Pancreas (tissue), 10 donors: ENCODE measurements at regions not wholly inside any gene's neighbourhood (a gene's known extent, or its start where the extent isn't known, plus 50 kb on each side); places are given as distances from the start of the nearest gene placed in this dataset.

Source experiments
- ATAC-seq, 4 donors: fragments of 200-7000 bp; cut with Tn5 transposase; one replicate each; pipeline versions ENCODE4 v1.8.0 to v1.9.1; 2020; ENCODE audit warnings: mild to moderate bottlenecking in 4 of 4, moderate library complexity in 4 of 4
- DNase-seq, 6 donors: peaks; one replicate each; pipeline ENCODE4 v3.0.0-alpha.2; 2020
- FAIRE-seq: peaks from 2 replicates; lab custom pipeline; 2012; peaks lifted over from hg19 to GRCh38; lab: Jason Lieb, UNC
- H3K27ac ChIP-seq, 4 donors: fragments of 200-600 bp; sonication (generic); 1 replicate in 3 of 4; 2 replicates in 1 of 4; pipeline versions ENCODE4 v1.5.0 to v1.8.0; 2020
- H3K27me3 ChIP-seq, 4 donors: fragments of 200-600 bp; one replicate each; pipeline ENCODE4 v1.8.0; 2021
- H3K36me3 ChIP-seq, 3 donors: fragments of 200-600 bp; sonication (generic) in 1 of 3; one replicate each; pipeline versions ENCODE4 v1.5.0 to v1.8.0; 2020 to 2021
- H3K4me1 ChIP-seq, 3 donors: fragments of 200-600 bp; one replicate each; pipeline ENCODE4 v1.8.0; 2021
- H3K4me3 ChIP-seq, 4 donors: fragments of 200-600 bp; sonication (generic) in 2 of 4; one replicate each; pipeline versions ENCODE4 v1.5.0 to v1.8.0; 2020 to 2021
- H3K9me3 ChIP-seq, 4 donors: fragments of 200-600 bp; one replicate each; pipeline ENCODE4 v1.8.0; 2021
- CTCF ChIP-seq, 4 donors: fragments of 200-600 bp; sonication (generic) in 3 of 4; IDR thresholded peaks; one replicate each; pipeline versions ENCODE4 v1.5.0 to v1.8.0; 2021; ENCODE audit warnings: antibody characterized with exemption in 4 of 4
- WGBS, 2 donors: extraction: QIAGEN DNeasy Blood & Tissue Kit; methylation state at CpG; one replicate each; pipeline ENCODE4 v1.1.7; 2013; 5-methylcytosine and 5-hydroxymethylcytosine counted together
- intact Hi-C, 3 donors: fragments of 100-400 bp; cut with DNase I; formaldehyde crosslinking; loops; one replicate each; pipeline versions ENCODE4 v1.11.1 to v1.14.2; 2022
- donor health status: healthy with polysubstance abuse.
- donor health status: DM: no; HTN: no; CAD: no; lungs with moderate emphysema.
- donor health status: DM: no; HTN: no; CAD: no.
- donor health status: control.
- donor health status: control.
- donor health status: Bipolar disorder and iron deficiency.
- donor health status: DM: yes; HTN: yes; CAD: no.
- donor health status: DM: no; HTN: no; CAD: no.
- donor health status: DM: no; HTN: no; CAD: no.
- donor health status: DM: yes; HTN: yes; CAD: no.

GRCh38 chr18:25713103-25713502 is 361.1 kb upstream of the ZNF521 start:
- Histone ChIP-seq H3K4me3 (no peak overlapping the region), H3K27ac (no peak overlapping the region), H3K27me3 (no peaks in the 10 kb centered on the region), H3K36me3 (no peaks in the 10 kb centered on the region), H3K9me3 (no peaks in the 10 kb centered on the region), H3K4me1 (no peaks in the 10 kb centered on the region)
- intact Hi-C loops, result no loop called here
- TF ChIP-seq CTCF (IDR thresholded peaks at IDR 0.05), result no peak
- FAIRE-seq (no peak), DNase-seq (no peak), ATAC-seq (no peak)
- WGBS, 2 donors, result 55 to 68% methylated on average over 4 of the region's 4 CpGs

GRCh38 chr18:25710981-25711380 is 359.0 kb upstream of the ZNF521 start:
- no peak overlapping the region for H3K27ac ChIP-seq
- 43 to 60% methylated on average over 3 of the region's 3 CpGs for WGBS, 2 donors
- intact Hi-C loops, result no loop called here
- H3K36me3 ChIP-seq, result no peaks in the 10 kb centered on the region
- H3K4me3 ChIP-seq, result no peak overlapping the region
- no peaks in the 10 kb centered on the region for H3K9me3 ChIP-seq
- TF ChIP-seq CTCF (IDR thresholded peaks at IDR 0.05), result no peak
- ATAC-seq, result no peak
- no peak for DNase-seq
- H3K27me3 ChIP-seq, result no peaks in the 10 kb centered on the region
- no peak for FAIRE-seq
- no peaks in the 10 kb centered on the region for H3K4me1 ChIP-seq

- no peaks in the 10 kb centered on the region for H3K27me3 ChIP-seq
- WGBS, 2 donors, result 35 to 36% methylated on average over 2 of the region's 2 CpGs
- H3K9me3 ChIP-seq, result no peaks in the 10 kb centered on the region
- intact Hi-C loops, result no loop called here
- no peaks in the 10 kb centered on the region for H3K4me1 ChIP-seq
- H3K27ac ChIP-seq, result no peak overlapping the region
- TF ChIP-seq CTCF (IDR thresholded peaks at IDR 0.05), result no peak
- ATAC-seq (no peak), FAIRE-seq (no peak), DNase-seq (no peak)
- no peaks in the 10 kb centered on the region for H3K36me3 ChIP-seq
- no peak overlapping the region for H3K4me3 ChIP-seq
These were observed 353.7 kb upstream of the ZNF521 start for GRCh38 chr18:25705650-25706049.

GRCh38 chr18:25704494-25704893 is 352.5 kb upstream of the ZNF521 start:
- DNase-seq (no peak), ATAC-seq (no peak), FAIRE-seq (no peak)
- TF ChIP-seq CTCF (IDR thresholded peaks at IDR 0.05), result no peak
- Histone ChIP-seq H3K27ac (no peak overlapping the region), H3K4me3 (no peak overlapping the region), H3K4me1 (no peaks in the 10 kb centered on the region), H3K9me3 (no peaks in the 10 kb centered on the region), H3K27me3 (no peaks in the 10 kb centered on the region), H3K36me3 (no peaks in the 10 kb centered on the region)
- intact Hi-C loops, result no loop called here
- WGBS, 2 donors, result 82 to 86% methylated on average over 10 of the region's 10 CpGs

GRCh38 chr18:25704071-25704470 is 352.1 kb upstream of the ZNF521 start:
- WGBS, 2 donors, result 70 to 82% methylated on average over 6 of the region's 6 CpGs
- TF ChIP-seq CTCF (IDR thresholded peaks at IDR 0.05), result no peak
- H3K27me3 ChIP-seq, result no peaks in the 10 kb centered on the region
- H3K4me3 ChIP-seq, result no peak overlapping the region
- FAIRE-seq (no peak), ATAC-seq (no peak), DNase-seq (no peak)
- intact Hi-C loops, result no loop called here
- no peaks in the 10 kb centered on the region for H3K9me3 ChIP-seq
- H3K4me1 ChIP-seq, result no peaks in the 10 kb centered on the region
- no peaks in the 10 kb centered on the region for H3K36me3 ChIP-seq
- H3K27ac ChIP-seq, result no peak overlapping the region
